GM19395 (cell line): ENCODE measurements at regions not wholly inside any gene's neighbourhood (a gene's known extent, or its start where the extent isn't known, plus 50 kb on each side); places are given as distances from the start of the nearest gene placed in this dataset.

Experiments used
- ATAC-seq: cut with Tn5 transposase; IDR thresholded peaks from one replicate; pipeline ENCODE4 v1.9.1; 2021; ENCODE audit warnings: mild to moderate bottlenecking, moderate library complexity; ENCODE audit not compliant: unreplicated experiment

DNA sequence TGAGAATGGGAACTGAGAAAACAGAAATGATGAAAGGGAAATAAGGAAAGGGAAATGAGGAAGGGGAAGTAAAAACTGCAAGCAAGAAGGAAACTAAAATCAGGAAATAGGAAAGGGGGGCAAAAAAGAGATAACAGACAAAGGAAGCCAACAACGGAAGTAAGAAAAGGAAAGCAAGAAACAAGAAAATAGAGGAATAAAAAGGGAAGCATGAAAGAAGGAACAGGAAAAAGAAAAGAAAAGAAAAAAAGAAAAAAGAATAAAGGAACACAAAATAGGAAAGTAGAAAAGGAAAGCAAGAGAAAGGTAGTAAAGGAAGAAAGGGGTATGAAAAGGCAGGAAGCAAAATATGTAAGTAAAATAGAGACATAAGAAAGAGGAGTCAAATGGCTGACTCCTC, 241.2 kb upstream of the NCKAP5 start:
- ATAC-seq = no peak

- ATAC-seq = no peak
Observed at GRCh38 chr2:133810559-133810958, 242.3 kb upstream of the NCKAP5 start.

- ATAC-seq = no peak
Observed at GRCh38 chr2:133811409-133812125, 243.3 kb upstream of the NCKAP5 start.

DNA sequence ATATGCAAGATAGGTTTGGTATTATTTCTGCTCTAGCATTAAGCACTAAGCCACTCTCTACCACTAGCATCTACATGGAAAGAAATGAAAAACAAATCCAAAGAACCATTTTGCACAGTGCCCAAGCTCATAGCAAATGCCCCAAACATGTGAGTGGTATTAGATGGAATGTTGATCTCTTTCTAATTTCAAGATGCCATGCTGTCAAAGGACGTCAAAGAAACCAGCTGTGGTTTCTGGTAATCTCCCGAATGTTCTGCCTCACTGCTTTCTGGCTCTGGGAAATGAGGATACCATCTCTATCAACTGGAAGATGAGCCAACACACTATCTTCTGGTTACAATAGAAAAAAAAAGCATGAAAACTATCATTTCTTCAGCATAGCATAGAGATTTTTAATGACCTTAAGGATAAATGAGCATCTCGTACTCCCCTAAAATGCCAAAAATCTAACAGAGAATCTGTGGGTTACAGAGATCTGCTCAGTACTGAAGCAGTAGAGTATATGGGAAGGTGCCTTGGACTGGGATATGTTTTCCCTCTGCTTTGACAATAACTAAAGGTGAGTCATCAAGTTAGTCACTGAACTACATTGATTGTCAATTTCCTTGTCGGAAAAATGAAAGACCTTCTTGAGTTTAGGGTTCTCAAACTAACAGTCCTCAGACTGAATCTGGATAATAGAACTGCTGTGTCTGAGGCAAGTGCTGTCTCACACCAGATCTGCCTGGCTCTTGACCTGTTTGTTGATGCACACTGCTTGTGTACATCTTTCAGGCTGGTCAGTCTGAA, 244.8 kb upstream of the NCKAP5 start:
- no peak for ATAC-seq

GRCh38 chr2:133814890-133815289, 246.6 kb upstream of the NCKAP5 start:
- no peak for ATAC-seq

DNA sequence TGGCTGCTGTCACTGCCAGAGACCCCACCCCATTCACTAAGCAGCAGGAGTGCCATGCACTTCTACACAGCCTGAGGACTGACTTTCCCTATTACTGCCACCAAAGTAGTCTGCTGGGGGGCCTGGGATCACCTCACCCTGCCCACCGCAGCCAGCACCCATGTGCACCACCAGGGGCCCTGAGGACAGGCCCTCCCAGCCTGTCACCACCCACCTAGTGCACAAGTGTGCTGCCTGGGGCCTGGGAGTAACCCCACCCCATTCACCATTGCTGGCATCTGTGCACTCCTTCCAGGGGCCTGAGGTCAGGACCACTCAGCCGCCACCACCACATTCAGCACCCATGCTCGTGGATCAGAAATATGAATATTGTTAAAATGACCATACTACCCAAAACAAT, 247.8 kb upstream of the NCKAP5 start:
- ATAC-seq = no peak

GRCh38 chr2:133817680-133818566, 249.7 kb upstream of the NCKAP5 start:
- ATAC-seq = no peak

- ATAC-seq = no peak
Observed at GRCh38 chr2:133818661-133819060, 250.4 kb upstream of the NCKAP5 start.

- no peak for ATAC-seq
Observed at GRCh38 chr2:133819906-133820305, 251.6 kb upstream of the NCKAP5 start.

- no peak for ATAC-seq
Observed at GRCh38 chr2:133821107-133821760, 253.0 kb upstream of the NCKAP5 start.

DNA sequence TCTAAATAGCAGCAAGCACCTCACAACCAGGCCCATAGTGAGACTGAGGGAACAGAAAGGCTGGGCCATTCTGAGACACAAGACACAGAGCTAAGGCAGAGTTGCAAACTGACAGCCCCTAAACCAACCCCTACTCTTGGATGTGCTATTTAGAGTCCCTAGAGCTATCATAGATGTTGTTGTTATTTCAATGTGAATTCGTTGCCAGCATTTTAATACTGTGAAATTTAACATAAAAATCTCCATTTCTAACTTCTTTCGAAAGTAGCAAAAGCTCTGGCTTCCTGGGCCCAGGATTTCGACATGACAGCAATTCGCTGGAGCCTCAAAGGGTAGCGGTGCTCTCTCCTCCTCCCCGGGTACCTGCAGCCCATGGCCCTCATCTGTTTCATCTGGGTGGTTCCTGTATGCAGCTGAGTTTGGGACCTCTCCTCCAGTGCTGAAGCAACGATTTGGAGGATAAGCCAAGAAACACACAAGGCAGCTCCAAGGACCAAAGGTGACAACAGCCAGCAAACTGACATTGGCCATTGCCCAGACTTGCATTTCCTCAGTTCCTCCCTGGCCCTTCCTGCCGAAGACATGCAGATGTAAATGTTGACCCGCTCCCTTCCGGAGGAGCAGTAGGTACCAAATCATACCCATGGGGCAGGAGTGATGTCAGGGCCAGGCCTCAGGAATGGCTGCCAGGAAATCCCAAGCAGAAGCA, 254.4 kb upstream of the NCKAP5 start:
- no peak for ATAC-seq

GRCh38 chr2:133823226-133823550, 254.9 kb upstream of the NCKAP5 start:
- ATAC-seq = no peak

DNA sequence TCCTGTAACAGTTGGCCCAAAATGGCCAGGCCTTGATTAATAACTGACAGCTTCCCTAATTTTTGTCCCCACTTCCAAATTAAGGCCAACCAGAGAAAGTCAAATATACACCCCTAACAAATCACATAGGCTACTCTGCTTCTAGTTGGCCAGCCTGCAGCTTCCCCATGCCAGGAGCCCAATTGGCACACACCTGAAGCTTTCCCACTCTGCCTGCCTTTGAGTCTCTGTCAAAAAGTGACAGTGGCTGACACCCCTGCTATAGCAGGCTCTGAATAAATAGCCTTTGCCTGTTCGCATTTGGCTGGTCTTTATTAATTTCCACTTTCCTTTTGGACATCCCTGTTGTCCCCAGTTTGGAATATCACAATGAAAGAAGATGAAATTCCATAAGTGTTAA, 256.6 kb upstream of the NCKAP5 start:
- ATAC-seq = no peak

- no peak for ATAC-seq
Observed at GRCh38 chr2:133825778-133826177, 257.5 kb upstream of the NCKAP5 start.

GRCh38 chr2:133828913-133829312, 260.6 kb upstream of the NCKAP5 start:
- ATAC-seq = no peak

DNA sequence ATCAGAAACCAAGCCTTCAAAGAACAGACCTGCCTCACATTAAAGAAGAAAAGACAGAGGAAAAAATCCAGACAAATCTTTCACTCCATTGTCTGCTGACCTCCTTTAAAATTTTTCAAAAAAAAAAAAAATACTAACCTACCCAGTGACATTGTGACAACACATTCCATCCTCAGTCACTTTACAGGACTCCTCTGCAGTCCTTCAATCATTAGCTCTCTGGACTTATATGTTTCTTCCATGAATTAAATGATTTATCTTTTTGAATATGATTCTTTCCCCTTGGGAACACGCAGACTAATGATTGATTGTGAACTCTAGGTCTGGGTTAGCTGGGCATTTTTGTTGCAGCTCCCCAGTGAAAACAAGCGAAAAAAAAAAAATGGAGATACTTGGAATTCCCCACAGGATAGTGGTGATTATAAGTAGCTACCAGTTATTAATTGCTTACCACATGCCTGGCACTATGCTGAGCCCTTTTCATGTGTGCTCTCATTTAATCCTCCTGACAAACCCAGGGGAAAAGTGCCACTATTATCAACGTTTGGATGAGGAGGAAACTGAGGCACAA, 261.3 kb upstream of the NCKAP5 start:
- no peak for ATAC-seq

GRCh38 chr2:133833746-133834145, 265.5 kb upstream of the NCKAP5 start:
- ATAC-seq = no peak

GRCh38 chr2:133835821-133836619, 267.8 kb upstream of the NCKAP5 start:
- peak; percentile 79 for ATAC-seq

GRCh38 chr2:133836691-133837345, 268.6 kb upstream of the NCKAP5 start:
- no peak for ATAC-seq
